IPS DF 4.7 (cell line): ENCODE measurements at regions not wholly inside any gene's neighbourhood (a gene's known extent, or its start where the extent isn't known, plus 50 kb on each side); places are given as distances from the start of the nearest gene placed in this dataset.
A peak's percentile ranks its signal among the peaks of the same experiment; 100 is the strongest.
"Not testable (repeated sequence)": the region's sequence is repeated elsewhere in the genome, so short reads cannot be mapped to it uniquely, and the experiment has no call there.

ENCODE experiments used
- DNase-seq: peaks from one replicate; pipeline ENCODE4 v3.0.0-alpha.2; 2013; ENCODE audit warnings: low spot score; ENCODE audit errors: extremely low read depth

DNA sequence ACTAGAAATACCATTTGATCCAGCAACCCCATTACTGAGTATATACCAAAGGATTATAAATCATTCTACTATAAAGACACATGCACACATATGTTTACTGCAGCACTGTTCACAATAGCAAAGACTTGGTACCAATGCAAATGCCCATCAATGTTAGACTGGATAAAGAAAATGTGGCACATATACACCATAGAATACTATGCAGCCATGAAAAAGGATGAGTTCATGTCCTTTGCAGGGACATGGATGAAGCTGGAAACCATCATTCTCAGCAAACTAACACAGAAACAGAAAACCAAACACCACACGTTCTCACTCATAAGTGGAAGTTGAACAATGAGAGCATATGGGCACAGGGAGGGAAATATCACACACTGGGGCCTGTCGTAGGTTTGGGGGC is 106.0 kb downstream of the SPATA18 start:
- not testable (repeated sequence) for DNase-seq

DNA sequence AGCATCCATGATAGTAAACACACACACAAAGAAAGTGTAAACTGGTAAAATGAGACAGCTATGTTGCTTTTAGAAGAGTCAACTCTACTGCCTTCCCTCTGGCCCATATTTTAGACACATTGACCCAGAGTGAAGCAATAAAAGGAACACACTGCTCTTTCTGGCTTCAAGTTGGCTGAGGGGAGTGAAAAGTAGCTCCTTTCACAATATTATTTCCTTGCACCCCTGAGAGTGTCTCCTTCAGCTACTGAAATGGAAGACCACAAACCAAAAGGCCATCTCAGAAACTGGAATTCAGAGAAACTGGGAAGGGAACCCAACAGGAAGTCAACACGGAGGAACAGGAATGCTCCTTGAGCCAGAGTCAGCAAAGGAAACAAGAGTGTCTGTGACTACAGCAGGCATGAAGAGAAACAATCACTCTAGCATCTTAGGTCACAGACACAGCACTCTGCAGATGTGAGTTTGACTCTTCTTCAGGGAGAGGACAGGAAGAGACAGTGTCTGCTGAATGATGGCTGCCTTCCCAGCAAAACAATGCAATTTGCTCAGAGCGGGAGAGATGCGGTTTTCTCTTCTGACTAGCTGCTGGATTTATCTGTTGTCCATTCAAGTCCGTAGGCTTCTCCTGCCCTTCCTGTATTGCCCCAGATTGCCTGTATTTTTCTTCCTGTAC is 106.7 kb downstream of the SPATA18 start:
- DNase-seq: no peak

DNA sequence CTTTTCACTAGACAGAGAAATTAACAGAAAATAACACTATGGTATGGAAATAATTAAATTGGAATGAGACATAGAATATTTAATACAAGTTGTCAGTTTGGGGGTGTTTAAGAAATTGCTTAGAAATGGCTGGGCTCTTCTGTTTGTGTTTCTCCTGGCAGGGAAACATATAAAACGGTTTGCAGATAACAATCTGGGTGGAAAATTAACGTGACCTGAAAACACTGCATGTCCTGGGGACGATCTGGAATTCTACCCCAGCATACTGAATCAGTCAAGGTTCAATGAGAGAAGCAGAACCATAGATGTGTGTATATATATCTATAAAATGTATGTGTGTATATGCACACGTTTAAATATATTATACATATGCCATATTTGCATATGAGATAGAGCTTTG is 109.8 kb downstream of the SPATA18 start:
- no peak for DNase-seq

DNA sequence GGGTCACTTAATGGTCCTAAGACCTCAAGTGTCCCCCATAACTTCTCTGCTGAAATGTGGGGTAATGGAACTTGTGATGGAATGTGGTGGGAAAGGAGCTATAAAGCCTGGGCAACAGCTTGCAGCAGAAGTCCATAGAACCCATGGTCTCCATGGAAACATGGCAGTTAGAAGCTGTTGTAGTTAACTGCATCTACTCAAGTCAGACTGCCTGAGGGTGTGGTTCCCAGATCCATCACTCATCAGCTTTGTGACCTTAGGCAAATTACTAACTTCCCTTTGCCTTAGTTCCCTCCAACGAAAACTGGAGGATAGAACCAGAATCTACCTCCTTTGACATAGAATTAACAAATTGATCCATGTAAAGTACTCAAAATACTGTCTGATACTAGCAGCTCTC is 113.0 kb downstream of the SPATA18 start:
- no peak for DNase-seq

DNA sequence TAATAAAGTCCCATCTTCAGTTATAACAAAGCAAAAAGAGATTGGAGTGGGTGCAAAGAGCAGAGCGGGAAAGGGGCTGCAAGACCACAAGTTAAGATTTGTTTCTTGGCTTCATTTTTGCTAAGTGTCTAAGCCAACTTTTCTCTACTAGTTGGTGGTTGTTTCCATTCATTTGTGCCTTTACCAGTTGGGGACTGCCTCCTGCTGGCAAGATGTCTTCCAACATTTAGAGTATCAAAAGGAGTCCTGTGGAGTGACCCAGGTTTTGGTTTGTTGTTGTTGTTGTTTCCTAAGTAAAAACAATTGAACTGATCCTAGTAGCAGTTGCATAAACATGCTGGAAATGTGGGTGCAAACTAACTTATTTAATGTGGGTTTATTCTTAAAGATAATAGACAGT is 121.1 kb downstream of the SPATA18 start:
- peak; percentile 33 for DNase-seq

DNA sequence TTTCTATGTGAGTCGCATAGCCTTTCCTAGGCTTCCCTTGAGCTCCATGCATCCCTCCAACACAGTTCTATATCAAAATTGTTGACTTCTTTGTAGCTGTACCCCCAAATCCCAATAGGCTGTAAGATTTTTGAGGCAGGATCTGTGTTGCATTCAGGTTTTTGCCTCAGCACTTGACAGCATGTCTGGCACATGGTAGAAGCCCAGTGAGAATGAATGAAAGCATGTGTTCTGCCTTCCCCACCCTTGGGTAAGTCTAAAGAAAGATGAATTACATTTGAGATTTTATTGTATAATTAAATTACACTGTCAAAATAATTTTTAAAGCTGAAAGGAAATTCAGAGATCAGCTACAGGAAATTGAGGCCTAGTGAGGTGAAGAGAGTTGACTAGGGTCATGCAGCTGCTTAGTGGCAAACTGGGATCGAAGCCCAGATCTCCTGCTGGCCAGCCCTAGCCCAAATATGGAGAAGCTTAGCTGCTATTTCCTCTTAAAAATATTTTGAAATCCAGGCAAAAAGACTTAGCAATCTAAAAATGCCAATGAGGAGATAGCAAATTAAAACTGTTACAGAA is 122.5 kb downstream of the SPATA18 start:
- DNase-seq: no peak

DNA sequence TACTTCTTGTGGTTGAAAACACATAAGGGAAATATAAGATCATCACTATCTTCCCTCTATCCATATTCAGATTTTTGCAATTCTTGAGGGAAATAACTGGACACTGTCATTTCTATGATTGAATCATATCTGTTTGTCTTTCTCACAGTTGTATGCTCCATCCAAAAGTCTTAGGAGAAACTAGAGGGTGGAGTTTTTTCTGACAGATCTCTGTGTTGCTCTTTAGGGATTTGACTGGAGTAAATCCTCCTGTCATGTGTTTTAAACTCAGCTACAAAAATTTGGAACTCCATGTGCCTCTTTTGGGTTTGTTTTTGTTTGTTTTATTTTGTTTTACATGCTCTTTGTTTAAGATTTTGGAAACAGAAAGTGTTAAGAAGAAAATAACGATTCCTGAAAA is 136.5 kb downstream of the SPATA18 start:
- no peak for DNase-seq

DNA sequence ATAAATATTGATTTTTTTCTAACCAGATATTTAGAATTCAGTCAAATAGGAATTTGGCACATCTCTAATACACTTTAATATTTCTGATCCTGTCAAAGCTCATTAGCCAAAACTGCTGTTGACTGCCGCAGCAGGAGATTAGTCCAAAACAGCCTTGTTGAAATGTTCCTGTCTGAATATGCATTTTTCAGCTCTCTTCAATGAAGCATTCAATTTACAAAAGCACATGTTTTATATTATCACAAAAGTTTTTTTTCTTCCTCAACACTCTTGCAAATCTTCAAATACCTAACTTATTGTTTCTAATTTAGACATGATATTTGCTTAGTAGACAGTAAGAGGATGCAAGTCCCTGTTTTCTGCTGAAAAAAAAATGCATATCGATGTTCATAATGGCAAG is 140.9 kb downstream of the SPATA18 start:
- DNase-seq: no peak

DNA sequence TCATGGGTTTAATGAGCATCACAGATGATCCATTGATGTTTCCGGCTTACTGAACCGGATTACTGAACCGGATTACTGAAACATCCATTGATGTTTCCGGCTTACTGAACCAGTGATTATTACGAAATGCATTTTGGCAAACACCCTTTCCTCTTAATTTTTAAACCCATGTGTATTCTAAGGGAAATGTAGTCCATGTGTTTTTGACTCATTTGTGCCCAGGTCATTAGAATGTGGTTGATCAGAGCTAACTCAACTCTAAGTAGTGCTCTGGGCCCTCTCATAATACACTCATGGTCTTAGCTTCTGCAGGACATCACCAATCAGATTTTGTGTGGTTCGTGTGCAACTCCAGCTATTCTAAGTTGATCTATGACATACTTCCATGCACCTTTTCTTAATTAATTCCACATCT is 141.6 kb downstream of the SPATA18 start:
- DNase-seq: no peak

DNA sequence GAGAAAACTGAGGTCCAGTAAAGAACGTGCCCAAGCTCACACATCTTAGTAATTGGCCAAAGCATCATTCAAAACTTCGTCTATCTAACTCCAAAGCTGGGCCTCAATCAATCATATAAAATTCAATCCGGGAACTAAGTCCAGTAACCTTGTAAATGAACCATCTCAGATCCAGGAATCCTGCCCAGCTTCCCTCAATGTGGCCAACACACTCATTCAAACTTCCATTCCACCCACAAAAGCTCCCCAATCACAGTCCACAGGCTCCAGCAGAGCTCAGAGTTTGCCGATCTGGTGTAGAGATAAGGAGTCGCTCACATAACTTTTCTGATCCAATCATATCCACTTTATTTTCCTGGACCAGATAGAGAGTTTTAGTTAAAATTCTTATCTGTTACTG is 144.8 kb downstream of the SPATA18 start:
- DNase-seq: no peak

DNA sequence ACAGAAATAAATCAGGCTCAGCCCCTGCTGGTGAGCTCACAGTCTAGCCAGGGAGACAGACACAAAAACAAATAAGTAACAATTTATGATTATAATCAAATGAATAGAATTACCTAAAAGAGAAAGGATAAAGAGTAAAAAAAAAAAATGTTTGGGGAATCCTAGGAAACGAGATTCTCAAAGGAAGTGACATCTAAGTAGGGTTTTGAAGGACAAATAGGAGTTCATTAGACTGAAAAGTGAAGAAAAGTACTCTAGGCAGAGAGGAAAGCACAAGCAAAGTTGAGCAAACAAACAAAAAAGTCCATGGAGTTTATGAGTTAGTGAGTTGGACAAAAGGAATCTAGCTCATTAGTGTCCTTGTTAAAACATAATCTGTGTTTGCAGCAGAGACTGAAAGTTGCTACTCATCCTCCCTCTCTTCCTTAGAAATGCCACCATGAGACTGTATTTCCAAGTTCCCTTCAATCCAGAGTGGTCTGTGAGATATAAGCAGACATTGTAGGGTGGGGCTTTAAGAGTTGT is 145.6 kb downstream of the SPATA18 start:
- DNase-seq: no peak

DNA sequence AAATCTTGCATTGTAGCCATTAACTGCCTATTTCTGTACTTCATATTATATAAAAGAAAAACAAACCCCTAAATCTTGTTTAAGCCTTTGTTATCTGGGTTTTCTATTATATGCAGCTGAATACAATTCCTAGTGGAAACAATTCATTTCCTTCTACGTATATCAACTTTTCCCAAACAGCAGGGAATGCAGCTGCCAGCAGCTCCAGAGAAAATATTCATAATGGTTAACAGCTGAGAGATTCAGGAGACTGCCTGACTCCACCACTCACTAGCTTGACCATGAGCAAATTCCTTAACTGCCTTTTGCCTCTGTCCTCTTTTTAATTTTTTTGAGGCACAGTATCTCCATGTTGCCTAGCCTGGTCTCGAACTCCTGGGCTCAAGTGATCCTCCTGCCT is 146.2 kb downstream of the SPATA18 start:
- no peak for DNase-seq

DNA sequence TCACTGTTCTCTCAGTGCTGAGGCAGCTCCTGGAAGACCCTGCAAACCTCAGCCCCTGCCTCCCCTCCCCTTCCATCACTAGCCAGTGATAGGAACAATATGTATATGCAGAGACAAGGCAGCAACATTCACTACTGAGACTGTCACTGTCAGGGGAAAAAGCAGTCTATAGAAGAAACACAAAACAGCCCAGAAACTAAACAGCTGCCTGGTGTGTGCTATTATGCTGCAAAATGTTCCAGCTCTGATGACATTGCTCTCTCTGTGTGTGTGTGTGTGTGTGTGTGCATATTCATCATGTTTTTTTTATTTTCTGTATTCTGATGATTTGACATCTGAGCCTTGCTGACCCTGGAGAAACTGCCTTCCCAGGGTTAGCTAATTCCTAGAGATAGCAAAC is 147.2 kb downstream of the SPATA18 start:
- no peak for DNase-seq

DNA sequence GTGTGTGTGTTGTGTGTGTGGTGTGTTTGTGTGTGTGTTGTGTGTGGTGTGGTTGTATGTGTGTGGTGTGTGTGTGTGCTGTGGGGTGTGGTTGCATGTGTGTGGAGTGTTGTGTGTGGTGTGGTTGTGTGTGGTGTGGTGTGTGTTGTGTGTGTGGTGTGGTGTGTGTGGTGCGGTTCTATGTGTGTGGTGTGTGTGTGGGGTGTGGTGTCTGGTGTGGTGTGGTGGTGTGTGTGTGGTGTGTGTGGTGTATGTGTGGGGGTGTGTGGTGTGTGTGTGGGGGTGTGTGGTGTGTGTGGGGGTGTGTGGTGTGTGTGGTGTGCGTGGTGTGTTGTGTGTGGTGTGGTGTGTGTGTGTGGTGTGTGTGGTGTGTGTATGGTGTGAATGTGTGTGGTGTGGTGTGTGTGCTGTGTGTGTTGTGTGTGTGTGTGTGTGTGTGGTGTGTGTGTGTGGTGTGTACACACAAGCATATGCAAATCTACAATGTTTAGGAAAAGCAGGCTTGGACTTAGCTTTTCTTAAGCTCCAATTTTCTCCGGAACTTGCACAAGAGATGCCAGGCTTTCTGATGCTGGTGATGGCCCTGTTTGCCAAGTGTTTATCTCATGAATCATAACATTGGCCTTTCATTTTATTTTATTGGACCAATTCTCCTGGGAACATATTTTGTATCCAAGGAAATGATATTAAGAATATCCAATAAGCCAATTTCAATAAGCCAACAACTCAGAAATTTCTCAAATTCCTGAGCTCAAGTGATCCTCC is 148.7 kb downstream of the SPATA18 start:
- DNase-seq: no peak

DNA sequence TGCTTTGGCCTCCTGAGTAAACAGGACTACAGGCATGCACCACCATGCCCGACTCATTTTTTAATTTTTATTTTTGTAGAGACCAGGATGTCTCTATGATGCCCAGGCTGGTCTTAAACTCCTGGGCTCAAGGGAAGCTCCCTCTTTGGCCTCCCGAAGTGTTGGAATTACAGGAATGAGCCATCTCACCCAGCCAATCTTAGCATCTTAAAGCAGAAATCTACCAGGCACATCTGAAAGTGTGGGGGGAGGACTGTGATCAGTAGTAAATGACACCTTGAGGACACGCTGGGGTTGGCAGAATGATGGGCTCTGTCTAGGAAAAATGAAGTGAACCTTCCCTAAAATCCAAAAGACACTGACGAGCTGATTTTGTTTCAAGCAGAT is 149.2 kb downstream of the SPATA18 start:
- DNase-seq: no peak

DNA sequence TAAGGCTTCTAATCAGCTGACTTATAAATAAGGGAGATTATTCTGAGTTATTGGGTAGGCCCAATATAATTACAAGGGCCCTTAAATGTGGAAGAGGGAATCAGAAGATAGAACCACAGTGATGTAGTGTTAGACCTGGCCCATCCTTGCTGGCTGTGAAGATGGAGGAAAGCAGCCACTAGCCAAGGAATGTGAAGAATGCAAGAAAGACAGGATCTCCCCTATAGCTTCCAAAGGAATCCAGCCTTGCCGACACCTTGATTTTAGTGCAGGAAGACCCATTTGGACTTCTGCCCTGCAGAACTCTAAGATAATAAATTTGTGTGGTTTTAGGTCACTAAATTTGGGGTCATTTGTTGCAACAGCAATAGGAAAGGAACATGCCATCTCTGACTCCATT is 150.6 kb downstream of the SPATA18 start:
- no peak for DNase-seq

DNA sequence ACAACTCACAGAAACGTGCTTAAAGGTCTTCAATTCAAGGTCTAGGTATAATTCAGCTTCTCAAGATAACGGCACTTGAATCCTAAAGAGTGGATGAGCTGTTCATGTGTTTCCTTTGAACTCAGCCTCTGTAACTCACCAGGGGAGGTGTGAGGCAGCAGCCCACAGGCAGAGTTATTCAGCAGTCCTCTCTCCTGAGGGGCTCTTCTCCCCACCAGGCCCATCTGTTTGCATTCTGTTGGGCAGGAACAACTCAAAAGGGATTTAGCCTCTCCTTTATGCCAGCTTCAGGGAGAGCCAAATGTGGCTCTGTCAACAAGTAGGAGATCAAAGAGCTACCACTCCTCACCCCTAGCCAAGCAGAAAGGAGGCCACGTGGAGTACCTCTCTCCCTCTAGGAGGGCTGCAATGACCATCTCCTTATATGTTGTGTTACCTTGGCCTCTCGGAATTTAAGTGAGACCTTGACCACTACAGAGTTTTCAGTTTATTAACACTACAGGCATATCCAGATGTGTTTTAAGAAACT is 151.2 kb downstream of the SPATA18 start:
- DNase-seq: no peak

DNA sequence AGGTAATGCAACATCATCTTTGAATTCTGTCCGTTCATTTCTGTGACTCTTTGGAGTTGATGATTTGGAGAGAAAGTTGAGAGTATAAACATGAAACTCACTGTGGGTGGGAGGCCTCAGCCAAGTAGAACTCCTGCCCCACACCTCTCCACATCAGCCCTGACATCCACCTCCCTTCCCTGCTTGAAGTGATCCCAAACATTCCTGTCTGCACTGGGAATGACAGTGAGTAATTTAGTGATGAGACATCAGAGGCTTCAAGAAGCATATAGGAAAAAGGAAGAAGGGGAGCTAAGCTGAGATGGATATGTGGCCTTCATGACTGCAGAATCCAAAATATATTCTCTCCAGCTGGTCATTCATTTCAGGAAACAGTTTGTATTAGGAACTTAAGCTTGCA is 151.8 kb downstream of the SPATA18 start:
- no peak for DNase-seq

DNA sequence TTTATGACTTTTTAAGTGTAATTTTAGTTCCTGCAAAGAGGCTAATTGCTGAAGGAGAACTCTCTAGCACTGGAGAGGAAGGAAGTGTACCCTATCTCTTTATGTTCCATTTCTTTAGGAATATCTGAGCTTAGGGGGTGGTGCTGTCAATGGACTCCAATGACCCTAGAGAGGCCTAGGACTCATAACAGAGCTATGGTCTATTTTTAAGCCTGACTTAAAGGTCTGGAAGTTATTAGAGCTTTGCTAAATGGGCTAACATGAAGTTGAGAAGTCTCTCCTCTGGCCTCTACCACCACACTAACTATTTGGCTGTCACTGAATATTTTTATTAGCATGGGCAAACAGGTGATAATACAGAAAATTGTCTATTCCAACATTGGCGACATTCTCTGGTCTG is 152.2 kb downstream of the SPATA18 start:
- no peak for DNase-seq

DNA sequence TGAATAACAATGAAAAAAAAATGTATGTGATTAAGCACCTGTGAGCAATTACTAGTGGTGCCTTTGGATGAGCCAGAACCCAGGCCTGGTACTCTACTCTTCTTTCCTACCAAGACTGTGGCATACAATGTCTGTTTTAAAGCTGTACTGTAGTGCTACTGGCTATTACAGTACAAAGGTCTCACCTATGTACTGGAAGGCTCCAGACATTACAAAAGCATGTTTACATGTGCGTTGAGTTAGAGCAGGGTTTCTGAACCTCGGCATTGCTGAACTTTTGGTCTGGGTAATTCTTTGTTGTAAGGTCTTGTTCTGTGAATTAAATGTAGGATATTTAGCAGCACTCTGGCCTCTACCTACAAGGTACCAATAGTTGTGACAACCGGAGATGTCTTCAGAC is 153.8 kb downstream of the SPATA18 start:
- DNase-seq: no peak

DNA sequence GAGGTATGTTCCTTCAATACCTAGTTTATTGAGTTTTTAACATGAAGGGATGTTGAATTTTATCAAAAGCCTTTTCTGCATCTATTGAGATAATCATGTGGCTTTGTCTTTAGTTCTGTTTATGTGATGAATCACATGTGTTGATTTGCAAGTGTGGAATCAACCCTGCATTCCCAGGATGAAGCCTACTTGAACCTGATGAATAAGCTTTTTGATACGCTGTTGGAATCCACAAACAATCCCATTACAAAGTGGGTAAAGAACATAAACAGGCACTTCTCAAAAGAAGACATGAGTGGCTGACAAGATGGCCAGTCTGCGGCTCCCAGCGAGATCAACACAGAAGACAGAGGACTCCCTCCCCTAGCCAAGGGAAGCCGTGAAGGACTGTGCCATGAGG is 156.0 kb downstream of the SPATA18 start:
- DNase-seq: not testable (repeated sequence)

DNA sequence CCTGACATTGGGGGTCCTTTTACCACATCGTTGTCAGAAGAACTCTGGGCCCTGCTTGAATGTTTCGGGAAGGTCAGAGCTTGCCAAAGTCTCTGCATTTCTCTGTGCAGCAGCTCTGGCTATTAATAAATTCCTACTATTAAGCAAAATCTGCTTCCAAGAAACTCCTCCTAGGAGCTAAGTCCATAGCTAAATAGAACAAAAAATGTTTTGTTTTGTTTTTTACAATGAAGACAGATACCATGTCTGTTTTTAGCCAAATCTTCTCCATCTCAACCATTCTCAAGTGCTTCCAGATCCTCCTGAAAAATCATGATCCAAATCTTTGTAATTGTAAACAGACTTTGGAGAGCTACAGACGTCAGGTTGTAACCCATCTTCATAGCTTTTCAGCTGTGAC is 161.6 kb downstream of the SPATA18 start:
- no peak for DNase-seq
